HL-60 (cell line): ENCODE measurements at regions not wholly inside any gene's neighbourhood (a gene's known extent, or its start where the extent isn't known, plus 50 kb on each side); places are given as distances from the start of the nearest gene placed in this dataset.

ENCODE experiments used
- POLR2AphosphoS5 ChIP-seq: IDR thresholded peaks from 2 replicates; pipeline ENCODE4 v1.6.1; 2012; ENCODE audit warnings: low read depth
- TF ChIP-seq, protein P1 (sequence below): IDR thresholded peaks from one replicate; pipeline ENCODE4 v1.5.1; 2011; ENCODE audit warnings: low read length, control low read depth, inconsistent platforms; ENCODE audit not compliant: insufficient read depth

- TF ChIP-seq, protein P1, sequence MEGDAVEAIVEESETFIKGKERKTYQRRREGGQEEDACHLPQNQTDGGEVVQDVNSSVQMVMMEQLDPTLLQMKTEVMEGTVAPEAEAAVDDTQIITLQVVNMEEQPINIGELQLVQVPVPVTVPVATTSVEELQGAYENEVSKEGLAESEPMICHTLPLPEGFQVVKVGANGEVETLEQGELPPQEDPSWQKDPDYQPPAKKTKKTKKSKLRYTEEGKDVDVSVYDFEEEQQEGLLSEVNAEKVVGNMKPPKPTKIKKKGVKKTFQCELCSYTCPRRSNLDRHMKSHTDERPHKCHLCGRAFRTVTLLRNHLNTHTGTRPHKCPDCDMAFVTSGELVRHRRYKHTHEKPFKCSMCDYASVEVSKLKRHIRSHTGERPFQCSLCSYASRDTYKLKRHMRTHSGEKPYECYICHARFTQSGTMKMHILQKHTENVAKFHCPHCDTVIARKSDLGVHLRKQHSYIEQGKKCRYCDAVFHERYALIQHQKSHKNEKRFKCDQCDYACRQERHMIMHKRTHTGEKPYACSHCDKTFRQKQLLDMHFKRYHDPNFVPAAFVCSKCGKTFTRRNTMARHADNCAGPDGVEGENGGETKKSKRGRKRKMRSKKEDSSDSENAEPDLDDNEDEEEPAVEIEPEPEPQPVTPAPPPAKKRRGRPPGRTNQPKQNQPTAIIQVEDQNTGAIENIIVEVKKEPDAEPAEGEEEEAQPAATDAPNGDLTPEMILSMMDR = no peak
- TF ChIP-seq POLR2AphosphoS5 = no peak
Measured at GRCh38 chr13:50376895-50377575, 361.8 kb downstream of the KCNRG start.
